ENCODE measurements at regions not wholly inside any gene's neighbourhood (a gene's known extent, or its start where the extent isn't known, plus 50 kb on each side); places are given as distances from the start of the nearest gene placed in this dataset.

- TF ChIP-seq POLR2A (IDR thresholded peaks at IDR 0.05) (no peak), CTCF (IDR thresholded peaks at IDR 0.05) (no peak)
Observed at GRCh38 chr14:34359420-34360117, 102.5 kb downstream of the SPTSSA start.

Measured in Peyer's patch (tissue), 4 donors.